Prostate gland (tissue), 2 donors: ENCODE measurements at regions not wholly inside any gene's neighbourhood (a gene's known extent, or its start where the extent isn't known, plus 50 kb on each side); places are given as distances from the start of the nearest gene placed in this dataset.

ENCODE experiments used
- POLR2A ChIP-seq: fragments of 450-650 bp; IDR thresholded peaks from one replicate; pipeline ENCODE4 v1.6.1; 2016; ENCODE audit warnings: antibody characterized with exemption, mild to moderate bottlenecking
- TF ChIP-seq, protein P1 (sequence below), 4 experiments: fragments of 200-600 bp in 2 of 4; fragments of 450-650 bp in 2 of 4; sonication (generic) in 2 of 4; IDR thresholded peaks; 1 replicate in 3 of 4; 2 replicates in 1 of 4; pipeline ENCODE4 v1.5.1; 2016 to 2019; ENCODE audit warnings: antibody characterized with exemption in 4 of 4, mild to moderate bottlenecking in 2 of 4, moderate library complexity in 2 of 4

DNA sequence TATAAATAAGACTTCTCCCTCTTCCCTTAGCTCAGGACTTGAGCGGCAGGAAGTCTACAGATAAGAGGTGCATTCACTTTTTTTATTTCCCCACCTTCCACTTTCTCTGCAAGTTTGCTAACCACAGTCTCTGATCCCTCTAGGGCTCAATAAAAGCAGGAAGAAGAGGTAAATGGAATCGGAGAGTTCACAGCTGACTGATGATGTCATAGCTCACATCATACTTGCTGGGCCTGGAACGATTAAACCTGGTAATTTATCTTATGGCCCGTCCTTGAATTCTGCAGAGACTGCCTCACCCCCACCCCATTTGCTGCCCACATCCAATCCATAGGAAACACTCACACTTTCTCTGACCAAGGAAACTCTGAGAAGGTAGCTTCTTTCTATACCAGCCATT lies 62.9 kb downstream of the DRD1 start:
- TF ChIP-seq, protein P1, sequence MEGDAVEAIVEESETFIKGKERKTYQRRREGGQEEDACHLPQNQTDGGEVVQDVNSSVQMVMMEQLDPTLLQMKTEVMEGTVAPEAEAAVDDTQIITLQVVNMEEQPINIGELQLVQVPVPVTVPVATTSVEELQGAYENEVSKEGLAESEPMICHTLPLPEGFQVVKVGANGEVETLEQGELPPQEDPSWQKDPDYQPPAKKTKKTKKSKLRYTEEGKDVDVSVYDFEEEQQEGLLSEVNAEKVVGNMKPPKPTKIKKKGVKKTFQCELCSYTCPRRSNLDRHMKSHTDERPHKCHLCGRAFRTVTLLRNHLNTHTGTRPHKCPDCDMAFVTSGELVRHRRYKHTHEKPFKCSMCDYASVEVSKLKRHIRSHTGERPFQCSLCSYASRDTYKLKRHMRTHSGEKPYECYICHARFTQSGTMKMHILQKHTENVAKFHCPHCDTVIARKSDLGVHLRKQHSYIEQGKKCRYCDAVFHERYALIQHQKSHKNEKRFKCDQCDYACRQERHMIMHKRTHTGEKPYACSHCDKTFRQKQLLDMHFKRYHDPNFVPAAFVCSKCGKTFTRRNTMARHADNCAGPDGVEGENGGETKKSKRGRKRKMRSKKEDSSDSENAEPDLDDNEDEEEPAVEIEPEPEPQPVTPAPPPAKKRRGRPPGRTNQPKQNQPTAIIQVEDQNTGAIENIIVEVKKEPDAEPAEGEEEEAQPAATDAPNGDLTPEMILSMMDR (IDR thresholded peaks at IDR 0.05), result no peak
- no peak for TF ChIP-seq POLR2A
